ENCODE measurements at regions not wholly inside any gene's neighbourhood (a gene's known extent, or its start where the extent isn't known, plus 50 kb on each side); places are given as distances from the start of the nearest gene placed in this dataset.
A peak's percentile ranks its signal among the peaks of the same experiment; 100 is the strongest.

- peak overlapping the region; percentile 17 for H3K4me2 ChIP-seq (ENCODE audit: control insufficient read depth, insufficient read depth)
- RAD21 ChIA-PET (ENCODE audit: unreplicated experiment): interaction anchor here (1.2 to 11.6 kb wide), 19 partner anchors 9 to 259 kb away, joined by 3 to 220 read pairs (median 11); partner anchors contain the start of gene MYLIP
- no peaks in the 10 kb centered on the region for H3K36me3 ChIP-seq (ENCODE audit: control insufficient read depth in 2 of 2, insufficient read depth in 2 of 2, low read length in 1 of 2)
- FAIRE-seq (no peak), ATAC-seq (no peak), DNase-seq (ENCODE audit: low read depth, low spot score) (no peak)
- H3K9ac ChIP-seq (ENCODE audit: control insufficient read depth, insufficient read depth, low read length): peak overlapping the region; percentile 32
- in situ Hi-C loops (cut with MboI) (no loop called here), intact Hi-C loops (cut with micrococcal nuclease; ENCODE audit: unreplicated experiment) (loop anchor here (5.0 kb wide), 1 partner anchor 137 kb away; no protein-coding TSS in a partner anchor)
- H3K79me2 ChIP-seq (ENCODE audit: control insufficient read depth, insufficient read depth, low read length): no peaks in the 10 kb centered on the region
- 50% methylated on average over 6 of the region's 6 CpGs for WGBS (ENCODE audit: insufficient coverage, insufficient replicate concordance, low lambda C conversion rate, missing lambda C conversion rate)
- BruUV-seq (replicated peaks): no TSS peak
- peaks cover 8% of the 10 kb centered on the region; the same call in 2 of the 3 replicates for H3K9me3 ChIP-seq (replicated peaks; ENCODE audit: control insufficient read depth, insufficient read depth, low read length)
- peak overlapping the region; percentile 89 for H3K27ac ChIP-seq (ENCODE audit: control insufficient read depth, insufficient read depth)
- TF ChIP-seq, protein P1, sequence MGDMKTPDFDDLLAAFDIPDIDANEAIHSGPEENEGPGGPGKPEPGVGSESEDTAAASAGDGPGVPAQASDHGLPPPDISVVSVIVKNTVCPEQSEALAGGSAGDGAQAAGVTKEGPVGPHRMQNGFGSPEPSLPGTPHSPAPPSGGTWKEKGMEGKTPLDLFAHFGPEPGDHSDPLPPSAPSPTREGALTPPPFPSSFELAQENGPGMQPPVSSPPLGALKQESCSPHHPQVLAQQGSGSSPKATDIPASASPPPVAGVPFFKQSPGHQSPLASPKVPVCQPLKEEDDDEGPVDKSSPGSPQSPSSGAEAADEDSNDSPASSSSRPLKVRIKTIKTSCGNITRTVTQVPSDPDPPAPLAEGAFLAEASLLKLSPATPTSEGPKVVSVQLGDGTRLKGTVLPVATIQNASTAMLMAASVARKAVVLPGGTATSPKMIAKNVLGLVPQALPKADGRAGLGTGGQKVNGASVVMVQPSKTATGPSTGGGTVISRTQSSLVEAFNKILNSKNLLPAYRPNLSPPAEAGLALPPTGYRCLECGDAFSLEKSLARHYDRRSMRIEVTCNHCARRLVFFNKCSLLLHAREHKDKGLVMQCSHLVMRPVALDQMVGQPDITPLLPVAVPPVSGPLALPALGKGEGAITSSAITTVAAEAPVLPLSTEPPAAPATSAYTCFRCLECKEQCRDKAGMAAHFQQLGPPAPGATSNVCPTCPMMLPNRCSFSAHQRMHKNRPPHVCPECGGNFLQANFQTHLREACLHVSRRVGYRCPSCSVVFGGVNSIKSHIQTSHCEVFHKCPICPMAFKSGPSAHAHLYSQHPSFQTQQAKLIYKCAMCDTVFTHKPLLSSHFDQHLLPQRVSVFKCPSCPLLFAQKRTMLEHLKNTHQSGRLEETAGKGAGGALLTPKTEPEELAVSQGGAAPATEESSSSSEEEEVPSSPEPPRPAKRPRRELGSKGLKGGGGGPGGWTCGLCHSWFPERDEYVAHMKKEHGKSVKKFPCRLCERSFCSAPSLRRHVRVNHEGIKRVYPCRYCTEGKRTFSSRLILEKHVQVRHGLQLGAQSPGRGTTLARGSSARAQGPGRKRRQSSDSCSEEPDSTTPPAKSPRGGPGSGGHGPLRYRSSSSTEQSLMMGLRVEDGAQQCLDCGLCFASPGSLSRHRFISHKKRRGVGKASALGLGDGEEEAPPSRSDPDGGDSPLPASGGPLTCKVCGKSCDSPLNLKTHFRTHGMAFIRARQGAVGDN (IDR thresholded peaks at IDR 0.05): peak; percentile 95
- TF ChIP-seq, protein P2, sequence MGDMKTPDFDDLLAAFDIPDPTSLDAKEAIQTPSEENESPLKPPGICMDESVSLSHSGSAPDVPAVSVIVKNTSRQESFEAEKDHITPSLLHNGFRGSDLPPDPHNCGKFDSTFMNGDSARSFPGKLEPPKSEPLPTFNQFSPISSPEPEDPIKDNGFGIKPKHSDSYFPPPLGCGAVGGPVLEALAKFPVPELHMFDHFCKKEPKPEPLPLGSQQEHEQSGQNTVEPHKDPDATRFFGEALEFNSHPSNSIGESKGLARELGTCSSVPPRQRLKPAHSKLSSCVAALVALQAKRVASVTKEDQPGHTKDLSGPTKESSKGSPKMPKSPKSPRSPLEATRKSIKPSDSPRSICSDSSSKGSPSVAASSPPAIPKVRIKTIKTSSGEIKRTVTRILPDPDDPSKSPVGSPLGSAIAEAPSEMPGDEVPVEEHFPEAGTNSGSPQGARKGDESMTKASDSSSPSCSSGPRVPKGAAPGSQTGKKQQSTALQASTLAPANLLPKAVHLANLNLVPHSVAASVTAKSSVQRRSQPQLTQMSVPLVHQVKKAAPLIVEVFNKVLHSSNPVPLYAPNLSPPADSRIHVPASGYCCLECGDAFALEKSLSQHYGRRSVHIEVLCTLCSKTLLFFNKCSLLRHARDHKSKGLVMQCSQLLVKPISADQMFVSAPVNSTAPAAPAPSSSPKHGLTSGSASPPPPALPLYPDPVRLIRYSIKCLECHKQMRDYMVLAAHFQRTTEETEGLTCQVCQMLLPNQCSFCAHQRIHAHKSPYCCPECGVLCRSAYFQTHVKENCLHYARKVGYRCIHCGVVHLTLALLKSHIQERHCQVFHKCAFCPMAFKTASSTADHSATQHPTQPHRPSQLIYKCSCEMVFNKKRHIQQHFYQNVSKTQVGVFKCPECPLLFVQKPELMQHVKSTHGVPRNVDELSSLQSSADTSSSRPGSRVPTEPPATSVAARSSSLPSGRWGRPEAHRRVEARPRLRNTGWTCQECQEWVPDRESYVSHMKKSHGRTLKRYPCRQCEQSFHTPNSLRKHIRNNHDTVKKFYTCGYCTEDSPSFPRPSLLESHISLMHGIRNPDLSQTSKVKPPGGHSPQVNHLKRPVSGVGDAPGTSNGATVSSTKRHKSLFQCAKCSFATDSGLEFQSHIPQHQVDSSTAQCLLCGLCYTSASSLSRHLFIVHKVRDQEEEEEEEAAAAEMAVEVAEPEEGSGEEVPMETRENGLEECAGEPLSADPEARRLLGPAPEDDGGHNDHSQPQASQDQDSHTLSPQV (IDR thresholded peaks at IDR 0.05): peak; percentile 99
- TF ChIP-seq, protein P3, sequence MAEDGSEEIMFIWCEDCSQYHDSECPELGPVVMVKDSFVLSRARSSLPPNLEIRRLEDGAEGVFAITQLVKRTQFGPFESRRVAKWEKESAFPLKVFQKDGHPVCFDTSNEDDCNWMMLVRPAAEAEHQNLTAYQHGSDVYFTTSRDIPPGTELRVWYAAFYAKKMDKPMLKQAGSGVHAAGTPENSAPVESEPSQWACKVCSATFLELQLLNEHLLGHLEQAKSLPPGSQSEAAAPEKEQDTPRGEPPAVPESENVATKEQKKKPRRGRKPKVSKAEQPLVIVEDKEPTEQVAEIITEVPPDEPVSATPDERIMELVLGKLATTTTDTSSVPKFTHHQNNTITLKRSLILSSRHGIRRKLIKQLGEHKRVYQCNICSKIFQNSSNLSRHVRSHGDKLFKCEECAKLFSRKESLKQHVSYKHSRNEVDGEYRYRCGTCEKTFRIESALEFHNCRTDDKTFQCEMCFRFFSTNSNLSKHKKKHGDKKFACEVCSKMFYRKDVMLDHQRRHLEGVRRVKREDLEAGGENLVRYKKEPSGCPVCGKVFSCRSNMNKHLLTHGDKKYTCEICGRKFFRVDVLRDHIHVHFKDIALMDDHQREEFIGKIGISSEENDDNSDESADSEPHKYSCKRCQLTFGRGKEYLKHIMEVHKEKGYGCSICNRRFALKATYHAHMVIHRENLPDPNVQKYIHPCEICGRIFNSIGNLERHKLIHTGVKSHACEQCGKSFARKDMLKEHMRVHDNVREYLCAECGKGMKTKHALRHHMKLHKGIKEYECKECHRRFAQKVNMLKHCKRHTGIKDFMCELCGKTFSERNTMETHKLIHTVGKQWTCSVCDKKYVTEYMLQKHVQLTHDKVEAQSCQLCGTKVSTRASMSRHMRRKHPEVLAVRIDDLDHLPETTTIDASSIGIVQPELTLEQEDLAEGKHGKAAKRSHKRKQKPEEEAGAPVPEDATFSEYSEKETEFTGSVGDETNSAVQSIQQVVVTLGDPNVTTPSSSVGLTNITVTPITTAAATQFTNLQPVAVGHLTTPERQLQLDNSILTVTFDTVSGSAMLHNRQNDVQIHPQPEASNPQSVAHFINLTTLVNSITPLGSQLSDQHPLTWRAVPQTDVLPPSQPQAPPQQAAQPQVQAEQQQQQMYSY (CRISPR knock-in tag; IDR thresholded peaks at IDR 0.05): peak; percentile 86
- TF ChIP-seq ZZZ3 (IDR thresholded peaks at IDR 0.05; ENCODE audit: control insufficient read depth, insufficient read length, low read depth) (no peak), ZBTB4 (CRISPR knock-in tag; IDR thresholded peaks at IDR 0.05) (peak; percentile 83)
- H3K4me3 ChIP-seq: no peak overlapping the region
- CTCF ChIA-PET: interaction anchor here (1.0 to 2.2 kb wide), 7 partner anchors 8 to 226 kb away, joined by 3 to 7 read pairs (median 4); partner anchors contain the start of gene MYLIP
- no peaks in the 10 kb centered on the region for H3K27me3 ChIP-seq (replicated peaks in 1 of 2; ENCODE audit: control insufficient read depth in 2 of 2, insufficient read depth in 2 of 2, low read length in 1 of 2)
- H2AFZ ChIP-seq (ENCODE audit: control insufficient read depth, low read depth, low read length): peak overlapping the region; percentile 84
- H4K20me1 ChIP-seq (ENCODE audit: control insufficient read depth, insufficient read depth): no peaks in the 10 kb centered on the region
- POLR2A ChIA-PET: interaction anchor here (0.7 to 1.6 kb wide), 8 partner anchors 33 to 222 kb away, joined by 3 to 7 read pairs (median 3); no protein-coding TSS in a partner anchor
- peaks cover 69% of the 10 kb centered on the region for H3K4me1 ChIP-seq (ENCODE audit: control insufficient read depth, insufficient read depth, low read length)
- SMC1A ChIA-PET (ENCODE audit: uncharacterized antibody, unreplicated experiment): interaction anchor here (1.0 to 12.8 kb wide), 26 partner anchors 8 to 301 kb away, joined by 3 to 198 read pairs (median 8); partner anchors contain the start of gene MYLIP
Measured at GRCh38 chr6:15904651-15905376, 224.1 kb upstream of the MYLIP start.

Measured in GM12878 (cell line).